Activated CD4-positive, alpha-beta memory T cell treated with anti-CD3 and anti-CD28 coated beads, Interleukin-2, amount 10 ng/mL, durations not matched to agents 7 days and 5 days (primary cell): ENCODE measurements at regions not wholly inside any gene's neighbourhood (a gene's known extent, or its start where the extent isn't known, plus 50 kb on each side); places are given as distances from the start of the nearest gene placed in this dataset.
"Not testable (repeated sequence)": the region's sequence is repeated elsewhere in the genome, so short reads cannot be mapped to it uniquely, and the experiment has no call there.

Experiments
- CTCF ChIA-PET: fragments of 350-600 bp; sonication (Branson Sonifier 250); formaldehyde crosslinking; loops from one replicate; lab custom pipeline; 2021; ENCODE audit warnings: antibody characterized with exemption, inconsistent platforms; lab: Charles Lee
- POLR2A ChIA-PET: fragments of 350-600 bp; sonication (Branson Sonifier 250); formaldehyde crosslinking; loops from one replicate; lab custom pipeline; 2021; ENCODE audit warnings: antibody characterized with exemption; lab: Charles Lee
- DNase-seq: peaks from one replicate; pipeline ENCODE4 v3.0.0-alpha.2; 2020
- H3K27ac Mint-ChIP-seq: one replicate; pipeline ENCODE4 v1.8.0; 2021; ENCODE audit warnings: mild to moderate bottlenecking, mixed read lengths
- H3K27me3 Mint-ChIP-seq: one replicate; pipeline ENCODE4 v1.8.0; 2021; ENCODE audit warnings: mixed read lengths
- H3K36me3 Mint-ChIP-seq: one replicate; pipeline ENCODE4 v1.8.0; 2021; ENCODE audit warnings: low read depth, mixed read lengths
- H3K4me1 Mint-ChIP-seq: one replicate; pipeline ENCODE4 v1.8.0; 2021; ENCODE audit warnings: mixed read lengths
- H3K4me3 Mint-ChIP-seq: one replicate; pipeline ENCODE4 v1.8.0; 2021; ENCODE audit warnings: mild to moderate bottlenecking, mixed read lengths
- H3K9me3 Mint-ChIP-seq: one replicate; pipeline ENCODE4 v1.8.0; 2021; ENCODE audit warnings: mixed read lengths

GRCh38 chr4:183044924-183045640, 54.0 kb upstream of the WWC2 start:
- H3K4me3 Mint-ChIP-seq, POLR2A ChIA-PET, H3K36me3 Mint-ChIP-seq, CTCF ChIA-PET, H3K4me1 Mint-ChIP-seq, H3K9me3 Mint-ChIP-seq, H3K27ac Mint-ChIP-seq, H3K27me3 Mint-ChIP-seq, DNase-seq: not testable (repeated sequence)

GRCh38 chr4:183038436-183038835, 60.6 kb upstream of the WWC2 start:
- CTCF ChIA-PET: no interaction called here
- no peak overlapping the region for H3K4me3 Mint-ChIP-seq
- H3K36me3 Mint-ChIP-seq: no peaks in the 10 kb centered on the region
- H3K4me1 Mint-ChIP-seq: no peaks in the 10 kb centered on the region
- POLR2A ChIA-PET: no interaction called here
- DNase-seq: no peak
- no peak overlapping the region for H3K27ac Mint-ChIP-seq
- no peaks in the 10 kb centered on the region for H3K9me3 Mint-ChIP-seq
- H3K27me3 Mint-ChIP-seq: peaks cover 2% of the 10 kb centered on the region

DNA sequence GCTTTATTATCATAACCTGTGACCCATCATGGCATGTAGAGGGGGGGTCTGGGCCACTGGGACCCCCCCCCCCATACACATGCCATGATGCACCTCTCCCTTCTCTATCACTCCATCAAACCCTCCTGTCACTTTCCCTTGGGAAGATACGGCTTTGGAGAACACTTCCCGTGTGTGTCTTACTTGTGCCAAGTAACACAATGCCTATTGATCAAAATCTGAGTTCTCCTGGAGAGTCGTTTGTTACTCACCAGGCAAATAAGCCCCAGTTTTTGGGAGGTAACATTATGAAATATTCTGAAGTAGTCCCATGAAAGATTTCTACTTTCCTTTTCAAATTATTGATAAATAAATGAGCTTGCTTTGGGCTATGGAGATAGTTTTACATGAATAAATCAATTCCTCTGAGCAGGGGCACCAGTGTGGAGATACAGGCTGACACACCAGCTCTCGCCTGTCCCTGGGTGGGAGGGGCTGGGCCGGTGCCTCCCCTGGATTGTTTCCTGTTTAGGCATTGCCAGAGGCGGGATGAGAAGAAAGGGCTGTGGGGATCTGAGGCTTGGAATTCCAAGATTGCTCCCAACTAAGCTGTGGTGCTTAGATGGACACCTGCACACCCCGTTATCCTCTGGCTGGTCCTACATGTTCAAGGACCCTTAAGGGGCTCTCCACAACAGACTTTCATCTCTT, 63.2 kb upstream of the WWC2 start:
- no peak overlapping the region for H3K27ac Mint-ChIP-seq
- ChIA-PET CTCF (no interaction called here), POLR2A (no interaction called here)

GRCh38 chr4:183035256-183035655, 63.8 kb upstream of the WWC2 start:
- no peak overlapping the region for H3K4me3 Mint-ChIP-seq
- ChIA-PET CTCF (no interaction called here), POLR2A (no interaction called here)
- no peaks in the 10 kb centered on the region for H3K4me1 Mint-ChIP-seq
- DNase-seq: no peak
- H3K9me3 Mint-ChIP-seq: no peaks in the 10 kb centered on the region
- no peak overlapping the region for H3K27ac Mint-ChIP-seq
- H3K27me3 Mint-ChIP-seq: peaks cover 2% of the 10 kb centered on the region
- H3K36me3 Mint-ChIP-seq: no peaks in the 10 kb centered on the region

More for the DNA sequence above, 63.2 kb upstream of the WWC2 start:
- H3K36me3 Mint-ChIP-seq: no peaks in the 10 kb centered on the region
- DNase-seq: no peak
- H3K27me3 Mint-ChIP-seq: peaks cover 2% of the 10 kb centered on the region
- H3K4me1 Mint-ChIP-seq: no peaks in the 10 kb centered on the region
- no peak overlapping the region for H3K4me3 Mint-ChIP-seq
- H3K9me3 Mint-ChIP-seq: no peaks in the 10 kb centered on the region

DNA sequence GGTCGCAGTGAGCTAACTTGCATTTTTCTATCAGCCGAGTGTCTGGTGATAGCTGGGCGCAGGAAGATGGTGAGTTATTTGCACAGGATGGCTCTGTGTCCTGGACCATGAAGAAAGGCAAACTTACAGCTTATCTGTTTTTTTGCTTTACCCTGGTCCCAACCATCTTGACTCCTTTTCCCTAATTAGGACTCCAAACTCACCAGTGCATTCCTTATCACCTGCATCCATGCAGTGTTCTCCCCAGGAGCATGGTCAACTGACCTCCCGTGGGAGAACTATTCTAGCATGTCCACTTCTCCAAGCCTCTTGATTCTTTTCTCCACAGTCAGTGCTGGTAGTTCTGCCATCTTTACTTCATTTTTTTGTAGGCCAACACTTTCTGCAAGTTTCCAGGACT, 68.2 kb upstream of the WWC2 start:
- ChIA-PET POLR2A (no interaction called here), CTCF (no interaction called here)
- Mint-ChIP-seq H3K27ac (no peak overlapping the region), H3K4me1 (no peaks in the 10 kb centered on the region), H3K36me3 (no peaks in the 10 kb centered on the region), H3K27me3 (peaks cover 3% of the 10 kb centered on the region), H3K4me3 (no peak overlapping the region), H3K9me3 (no peaks in the 10 kb centered on the region)
- DNase-seq: no peak

GRCh38 chr4:183030309-183030708, 68.7 kb upstream of the WWC2 start:
- ChIA-PET CTCF (no interaction called here), POLR2A (no interaction called here)
- no peaks in the 10 kb centered on the region for H3K9me3 Mint-ChIP-seq
- H3K4me1 Mint-ChIP-seq: no peaks in the 10 kb centered on the region
- H3K4me3 Mint-ChIP-seq: no peak overlapping the region
- no peak overlapping the region for H3K27ac Mint-ChIP-seq
- peaks cover 3% of the 10 kb centered on the region for H3K27me3 Mint-ChIP-seq
- no peak for DNase-seq
- H3K36me3 Mint-ChIP-seq: no peaks in the 10 kb centered on the region

DNA sequence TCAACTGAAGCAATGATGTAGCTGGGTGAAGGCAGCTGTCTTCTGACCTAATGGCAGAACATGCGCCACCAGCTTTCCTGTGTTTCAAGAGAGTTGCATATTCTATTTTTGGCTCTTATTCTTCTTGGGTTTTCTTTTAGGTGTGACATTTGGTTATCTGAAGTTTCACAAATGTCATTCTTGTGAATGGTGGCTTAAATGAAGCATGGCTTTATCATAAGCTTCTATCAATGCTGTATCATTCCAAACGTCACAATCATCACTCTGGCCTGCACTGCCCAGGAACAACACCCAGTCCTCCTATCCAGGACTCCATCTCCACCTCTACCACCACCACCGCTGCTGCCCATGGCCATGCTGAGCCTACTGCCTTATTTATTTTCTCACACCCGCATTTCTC, 69.7 kb upstream of the WWC2 start:
- POLR2A ChIA-PET: no interaction called here
- DNase-seq: no peak
- Mint-ChIP-seq H3K27me3 (peaks cover 3% of the 10 kb centered on the region), H3K36me3 (no peaks in the 10 kb centered on the region), H3K4me1 (no peaks in the 10 kb centered on the region), H3K27ac (no peak overlapping the region), H3K9me3 (no peaks in the 10 kb centered on the region), H3K4me3 (no peak overlapping the region)
- CTCF ChIA-PET: no interaction called here

DNA sequence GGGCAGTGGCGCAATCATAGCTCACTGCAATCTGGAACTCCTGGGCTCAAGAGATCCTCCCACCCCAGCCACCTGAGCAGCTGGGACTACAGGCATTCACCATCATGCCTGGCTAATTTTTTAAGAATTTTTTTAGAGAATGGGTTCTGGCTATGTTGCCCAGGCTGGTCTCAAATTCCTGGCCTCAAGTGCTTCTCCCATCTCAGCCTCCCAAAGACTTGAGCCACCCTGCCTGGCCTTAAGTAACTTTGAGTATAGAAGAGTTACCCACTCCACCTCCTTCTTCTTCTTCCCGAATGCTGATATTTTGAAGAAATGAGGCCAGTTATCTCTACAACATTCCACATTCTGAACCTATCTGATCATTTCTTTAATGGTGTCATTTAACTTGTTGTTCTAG, 72.4 kb upstream of the WWC2 start:
- ChIA-PET POLR2A (no interaction called here), CTCF (interaction anchor here (0.6 kb wide), 1 partner anchor 891 kb away, joined by 6 read pairs; no protein-coding TSS in a partner anchor)
- H3K36me3 Mint-ChIP-seq: no peaks in the 10 kb centered on the region
- H3K27me3 Mint-ChIP-seq: peaks cover 3% of the 10 kb centered on the region
- H3K4me1 Mint-ChIP-seq: no peaks in the 10 kb centered on the region
- no peak overlapping the region for H3K27ac Mint-ChIP-seq
- DNase-seq: no peak
- H3K9me3 Mint-ChIP-seq: no peaks in the 10 kb centered on the region
- H3K4me3 Mint-ChIP-seq: no peak overlapping the region

GRCh38 chr4:183022617-183023016, 76.4 kb upstream of the WWC2 start:
- POLR2A ChIA-PET: no interaction called here
- CTCF ChIA-PET: no interaction called here
- Mint-ChIP-seq H3K27me3 (peaks cover 9% of the 10 kb centered on the region), H3K9me3 (no peaks in the 10 kb centered on the region), H3K27ac (no peak overlapping the region), H3K4me3 (no peak overlapping the region), H3K4me1 (no peaks in the 10 kb centered on the region), H3K36me3 (no peaks in the 10 kb centered on the region)
- no peak for DNase-seq

GRCh38 chr4:183017962-183018361, 81.1 kb upstream of the WWC2 start:
- no peaks in the 10 kb centered on the region for H3K4me1 Mint-ChIP-seq
- H3K9me3 Mint-ChIP-seq: no peaks in the 10 kb centered on the region
- no peak overlapping the region for H3K4me3 Mint-ChIP-seq
- H3K36me3 Mint-ChIP-seq: no peaks in the 10 kb centered on the region
- DNase-seq: no peak
- CTCF ChIA-PET: no interaction called here
- peaks cover 6% of the 10 kb centered on the region for H3K27me3 Mint-ChIP-seq
- POLR2A ChIA-PET: no interaction called here
- no peak overlapping the region for H3K27ac Mint-ChIP-seq

- no peaks in the 10 kb centered on the region for H3K9me3 Mint-ChIP-seq
- no peak overlapping the region for H3K27ac Mint-ChIP-seq
- no peak overlapping the region for H3K4me3 Mint-ChIP-seq
- no peaks in the 10 kb centered on the region for H3K36me3 Mint-ChIP-seq
- peaks cover 2% of the 10 kb centered on the region for H3K27me3 Mint-ChIP-seq
- CTCF ChIA-PET: no interaction called here
- DNase-seq: no peak
- POLR2A ChIA-PET: no interaction called here
- no peaks in the 10 kb centered on the region for H3K4me1 Mint-ChIP-seq
These were observed 84.5 kb upstream of the WWC2 start for GRCh38 chr4:183014361-183015084.

GRCh38 chr4:183013730-183014002, 85.4 kb upstream of the WWC2 start:
- Mint-ChIP-seq H3K36me3 (no peaks in the 10 kb centered on the region), H3K4me1 (no peaks in the 10 kb centered on the region), H3K27me3 (peaks cover 4% of the 10 kb centered on the region), H3K4me3 (no peak overlapping the region), H3K27ac (no peak overlapping the region), H3K9me3 (no peaks in the 10 kb centered on the region)
- DNase-seq: no peak
- CTCF ChIA-PET: no interaction called here
- POLR2A ChIA-PET: no interaction called here

DNA sequence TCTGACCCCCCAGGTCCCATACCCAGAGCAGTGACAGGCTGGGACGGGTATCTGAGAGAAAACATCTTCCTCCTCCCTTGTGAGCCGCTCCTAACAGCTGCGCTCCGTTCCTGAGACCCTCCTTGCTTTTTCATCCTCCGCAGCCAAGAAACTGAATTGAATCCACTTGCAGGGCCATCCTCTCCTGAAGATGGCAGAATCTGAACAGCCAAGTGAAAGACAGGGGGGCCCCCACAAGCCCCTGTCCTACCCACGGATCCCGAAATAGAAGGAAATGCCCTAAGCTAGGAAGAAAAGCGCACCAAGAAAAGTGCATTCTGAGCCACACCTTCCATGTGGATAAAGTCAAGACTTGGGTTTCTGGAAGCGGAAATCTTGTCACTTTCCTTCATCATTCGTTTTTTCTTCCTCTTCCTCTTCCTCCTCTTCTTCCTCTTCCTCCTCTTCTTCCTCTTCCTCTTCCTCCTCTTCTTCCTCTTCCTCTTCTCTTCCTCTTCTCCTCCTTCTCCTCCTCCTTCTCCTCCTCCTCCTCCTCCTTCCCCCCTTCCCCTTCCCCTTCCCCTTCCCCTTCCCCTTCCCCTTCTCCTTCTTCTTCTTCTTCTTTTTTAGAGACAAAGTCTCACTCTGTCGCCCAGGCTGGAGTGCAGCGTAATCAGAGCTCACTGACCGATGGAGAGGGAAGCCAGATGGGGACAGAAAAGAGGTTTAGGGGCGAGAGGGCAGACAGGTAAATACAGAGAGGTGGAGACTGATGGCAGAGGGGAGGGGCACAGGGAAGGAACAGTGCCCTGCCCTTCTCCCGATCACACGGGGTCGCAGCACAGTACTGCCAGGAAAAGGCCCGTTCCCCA, 86.0 kb upstream of the WWC2 start:
- no peak overlapping the region for H3K4me3 Mint-ChIP-seq
- DNase-seq: no peak
- no peaks in the 10 kb centered on the region for H3K36me3 Mint-ChIP-seq
- ChIA-PET POLR2A (no interaction called here), CTCF (no interaction called here)
- H3K27ac Mint-ChIP-seq: no peak overlapping the region
- no peaks in the 10 kb centered on the region for H3K9me3 Mint-ChIP-seq
- H3K4me1 Mint-ChIP-seq: no peaks in the 10 kb centered on the region
- H3K27me3 Mint-ChIP-seq: peaks cover 7% of the 10 kb centered on the region
